NCI-H524 (cell line): ENCODE measurements at regions not wholly inside any gene's neighbourhood (a gene's known extent, or its start where the extent isn't known, plus 50 kb on each side); places are given as distances from the start of the nearest gene placed in this dataset.

Experiments
- DNase-seq, 2 experiments: peaks; one replicate each; lab custom pipeline; 2025; lab: John Stamatoyannopoulos, UW

GRCh38 chr9:13550519-13550918, 271.0 kb upstream of the MPDZ start:
- DNase-seq = peak in 1 of 2 experiments; percentile 78

DNA sequence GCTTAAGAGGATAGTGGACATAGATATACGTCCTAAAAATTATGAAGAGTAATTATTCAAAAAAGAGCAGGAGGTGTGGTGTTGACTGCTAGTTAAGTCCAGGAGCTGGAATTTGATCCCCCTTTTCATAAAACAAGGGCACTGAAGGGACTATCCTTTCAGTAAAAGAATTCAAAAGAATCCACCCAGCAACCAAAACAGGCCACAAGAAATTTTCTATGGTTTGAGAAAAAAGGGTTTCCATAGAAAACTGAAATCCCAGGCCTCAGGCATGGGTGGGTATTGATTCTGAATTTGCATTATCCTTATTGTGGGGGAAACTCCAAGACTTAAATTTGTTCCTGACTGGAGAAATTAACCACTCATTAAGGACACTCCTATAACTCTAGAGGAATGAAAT, 269.0 kb upstream of the MPDZ start:
- no peak for DNase-seq

GRCh38 chr9:13535141-13535540, 255.6 kb upstream of the MPDZ start:
- no peak for DNase-seq

GRCh38 chr9:13534006-13534405, 254.5 kb upstream of the MPDZ start:
- no peak for DNase-seq

DNA sequence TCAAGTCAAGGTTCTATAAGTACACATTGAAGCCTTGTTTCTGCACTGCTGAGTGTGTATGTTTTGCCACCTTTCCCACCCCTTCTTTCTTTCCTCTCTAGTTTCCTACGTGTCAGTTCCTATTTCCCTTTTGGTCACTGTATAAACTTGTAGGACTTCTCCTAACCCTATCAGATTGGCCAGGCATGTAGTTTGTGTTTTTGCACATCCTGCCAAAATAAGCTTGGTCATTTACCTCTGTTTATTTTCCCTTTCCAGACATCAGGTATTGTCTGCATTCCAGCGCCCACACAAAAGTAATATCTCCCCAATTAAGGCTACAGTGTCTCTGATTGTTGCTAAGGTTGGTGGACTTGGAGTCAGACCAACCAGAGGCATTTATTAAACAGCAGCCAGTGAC, 252.9 kb upstream of the MPDZ start:
- DNase-seq = no peak

- peak; percentile 94 to 97 for DNase-seq
Measured at GRCh38 chr9:13529321-13530104, 250.0 kb upstream of the MPDZ start.

DNA sequence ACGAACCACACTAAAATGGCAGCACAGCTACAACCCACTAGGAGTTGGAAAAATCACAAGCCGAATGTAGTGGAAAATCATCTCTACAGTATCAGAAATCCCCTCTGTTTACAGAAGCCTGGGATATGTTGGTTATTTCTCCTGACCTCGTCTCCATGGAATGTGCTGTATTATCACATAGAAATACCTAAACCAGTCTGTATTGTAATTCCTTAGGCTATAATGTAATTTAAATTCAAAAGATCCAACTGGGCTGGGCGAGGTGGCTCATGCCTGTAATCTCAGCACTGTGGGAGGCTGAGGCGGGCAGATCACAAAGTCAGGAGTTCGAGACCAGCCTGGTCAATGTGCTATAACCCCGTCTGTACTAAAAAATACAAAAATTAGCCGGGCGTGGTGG, 244.8 kb upstream of the MPDZ start:
- DNase-seq = no peak

DNA sequence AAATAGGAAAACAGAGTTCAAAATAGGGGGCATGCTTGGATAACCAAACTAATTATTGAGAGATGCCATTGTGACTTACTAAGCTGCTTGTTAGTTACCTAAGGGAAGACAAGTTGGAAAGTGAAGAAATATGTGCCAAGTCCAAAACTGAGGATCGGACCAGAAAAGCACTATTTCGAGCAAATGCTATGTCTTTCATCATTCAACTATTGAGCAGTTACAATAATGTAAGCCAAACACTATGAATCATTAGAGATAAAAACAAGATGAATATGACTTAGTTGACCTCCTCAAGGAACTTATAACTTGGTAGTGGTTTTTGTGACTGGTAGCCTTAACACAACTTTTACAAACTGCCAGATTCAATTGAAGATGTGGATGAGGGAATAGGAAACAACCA, 240.6 kb upstream of the MPDZ start:
- no peak for DNase-seq

DNA sequence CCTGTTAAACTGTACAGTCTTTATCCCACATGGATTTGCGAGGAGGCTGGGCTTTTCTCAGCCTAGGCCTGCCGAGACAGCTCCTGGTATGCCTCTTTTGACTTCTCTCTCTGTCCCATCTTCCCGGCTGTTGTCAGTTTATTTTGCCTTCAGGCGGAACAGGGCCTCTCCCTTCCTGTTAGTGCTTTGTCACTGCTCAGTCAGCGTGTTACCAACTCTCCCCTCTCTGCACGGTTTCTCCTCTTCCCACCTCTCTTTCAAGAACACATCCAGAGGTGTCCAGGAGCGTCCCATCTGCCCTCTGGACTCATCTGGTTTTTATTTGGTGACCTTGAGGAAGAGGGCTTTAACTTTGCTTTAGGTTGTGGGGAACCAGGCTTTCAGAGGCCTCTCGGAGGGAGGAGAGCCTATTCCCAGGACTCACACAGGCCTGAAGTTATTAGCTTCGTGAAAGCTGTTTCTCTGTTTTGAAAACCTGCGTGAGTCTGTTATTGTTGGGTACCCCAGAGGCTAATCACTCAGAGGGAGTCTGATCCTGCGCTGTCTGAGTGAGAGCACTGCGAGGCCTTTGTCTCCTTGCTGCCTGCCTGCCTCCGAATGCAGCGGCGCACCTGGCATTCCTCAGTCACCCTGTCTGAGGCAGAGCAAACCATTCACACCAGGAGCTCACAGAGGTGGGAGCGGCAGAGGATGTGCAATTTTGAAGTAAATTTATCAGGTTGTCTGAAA, 234.4 kb upstream of the MPDZ start:
- DNase-seq = no peak

GRCh38 chr9:13513286-13513685, 233.8 kb upstream of the MPDZ start:
- DNase-seq = no peak

DNA sequence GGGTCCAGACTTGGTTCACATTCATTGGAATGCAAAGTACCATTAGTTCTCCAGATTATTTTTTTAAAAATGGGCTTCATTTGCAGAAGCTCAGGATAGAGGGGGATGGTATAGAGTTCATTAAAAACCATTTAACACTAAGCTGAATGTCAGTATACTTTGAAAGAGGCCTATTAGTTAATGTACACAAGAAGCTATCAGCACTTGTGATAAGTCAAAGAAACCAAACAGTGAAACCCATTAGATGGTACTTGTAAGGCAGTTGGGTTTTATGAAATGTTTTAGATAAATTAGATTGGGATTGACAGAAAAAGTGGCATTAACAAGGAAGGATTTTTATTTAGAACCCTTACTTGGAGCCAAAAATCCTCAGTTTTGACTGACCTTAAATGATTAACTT, 229.2 kb upstream of the MPDZ start:
- DNase-seq = no peak

DNA sequence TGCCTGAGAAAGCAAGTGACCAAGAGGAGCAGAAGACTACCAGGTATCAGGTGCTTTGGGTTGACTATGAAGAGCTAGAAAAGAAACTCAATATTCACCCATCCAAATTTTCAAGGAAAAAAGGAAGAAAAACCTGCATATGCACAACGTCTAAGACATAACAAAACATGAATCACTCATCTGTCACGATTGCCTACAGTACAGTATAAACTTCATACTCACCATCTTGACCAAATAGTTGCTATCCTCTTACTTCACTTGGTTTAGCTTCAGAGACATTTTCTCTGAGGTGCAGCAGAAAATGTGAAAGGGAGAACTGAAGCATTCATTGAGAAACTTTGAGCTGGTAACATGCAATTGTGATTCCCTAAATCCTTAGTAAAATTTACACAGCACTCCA, 228.6 kb upstream of the MPDZ start:
- DNase-seq = no peak

- no peak for DNase-seq
Measured at GRCh38 chr9:13505797-13506196, 226.3 kb upstream of the MPDZ start.

- DNase-seq = no peak
Measured at GRCh38 chr9:13503599-13503998, 224.1 kb upstream of the MPDZ start.

- DNase-seq = no peak
Measured at GRCh38 chr9:13502484-13502883, 223.0 kb upstream of the MPDZ start.

DNA sequence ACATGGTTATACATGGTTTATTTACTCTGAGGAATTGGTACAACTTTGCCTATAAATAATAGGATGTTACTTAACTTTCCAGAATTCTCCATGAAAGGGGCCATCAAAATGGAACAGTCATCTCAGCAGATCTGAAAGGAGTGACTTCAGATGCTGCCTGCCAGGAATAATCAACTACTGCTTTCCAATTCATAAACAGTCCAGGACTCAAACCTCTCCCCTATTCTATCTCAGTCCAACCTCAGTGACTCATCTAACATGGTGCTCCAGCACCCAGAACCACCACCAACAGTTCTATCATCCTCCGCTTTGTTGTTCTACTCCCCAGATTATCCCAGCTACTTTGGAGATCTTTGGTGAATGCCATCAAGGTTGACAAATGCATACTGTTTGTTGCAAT, 221.5 kb upstream of the MPDZ start:
- DNase-seq = no peak

DNA sequence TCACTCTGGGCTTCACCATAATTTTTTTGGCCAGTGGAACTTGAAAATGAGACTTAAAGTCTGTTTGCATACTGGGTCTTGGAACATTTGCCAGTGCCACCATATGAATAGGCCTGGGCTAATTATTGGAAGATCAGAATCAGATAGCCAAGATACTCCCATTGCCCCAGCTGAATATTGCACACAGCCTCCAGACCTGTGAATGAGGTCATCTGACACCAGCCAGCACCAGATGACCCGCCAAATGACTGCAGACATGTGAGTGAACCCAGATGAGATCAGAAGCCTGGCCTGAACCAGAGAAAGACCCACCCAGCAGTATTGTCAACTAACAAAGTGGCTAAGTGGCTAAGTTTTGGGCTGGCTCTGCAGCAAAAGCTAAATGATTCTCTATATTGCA, 220.5 kb upstream of the MPDZ start:
- DNase-seq = no peak

DNA sequence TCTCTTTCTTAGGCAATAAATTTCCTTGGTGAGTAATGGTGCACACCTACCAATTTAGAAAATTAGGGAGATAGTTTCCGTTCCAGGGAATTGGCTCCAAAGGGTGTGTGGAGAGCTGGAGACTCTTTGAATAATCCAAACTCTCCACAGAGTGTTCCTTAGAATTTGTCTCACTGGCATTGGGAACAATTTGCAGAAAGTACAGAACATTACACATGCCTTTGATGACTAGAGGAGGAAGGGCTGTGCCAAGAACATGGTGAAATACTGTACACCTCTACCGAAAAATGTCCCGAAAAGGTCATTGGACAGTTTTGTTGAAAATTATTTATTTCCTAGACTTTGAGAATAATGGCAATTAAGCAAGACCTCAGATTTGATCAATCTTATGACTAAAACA, 214.2 kb upstream of the MPDZ start:
- no peak for DNase-seq

DNA sequence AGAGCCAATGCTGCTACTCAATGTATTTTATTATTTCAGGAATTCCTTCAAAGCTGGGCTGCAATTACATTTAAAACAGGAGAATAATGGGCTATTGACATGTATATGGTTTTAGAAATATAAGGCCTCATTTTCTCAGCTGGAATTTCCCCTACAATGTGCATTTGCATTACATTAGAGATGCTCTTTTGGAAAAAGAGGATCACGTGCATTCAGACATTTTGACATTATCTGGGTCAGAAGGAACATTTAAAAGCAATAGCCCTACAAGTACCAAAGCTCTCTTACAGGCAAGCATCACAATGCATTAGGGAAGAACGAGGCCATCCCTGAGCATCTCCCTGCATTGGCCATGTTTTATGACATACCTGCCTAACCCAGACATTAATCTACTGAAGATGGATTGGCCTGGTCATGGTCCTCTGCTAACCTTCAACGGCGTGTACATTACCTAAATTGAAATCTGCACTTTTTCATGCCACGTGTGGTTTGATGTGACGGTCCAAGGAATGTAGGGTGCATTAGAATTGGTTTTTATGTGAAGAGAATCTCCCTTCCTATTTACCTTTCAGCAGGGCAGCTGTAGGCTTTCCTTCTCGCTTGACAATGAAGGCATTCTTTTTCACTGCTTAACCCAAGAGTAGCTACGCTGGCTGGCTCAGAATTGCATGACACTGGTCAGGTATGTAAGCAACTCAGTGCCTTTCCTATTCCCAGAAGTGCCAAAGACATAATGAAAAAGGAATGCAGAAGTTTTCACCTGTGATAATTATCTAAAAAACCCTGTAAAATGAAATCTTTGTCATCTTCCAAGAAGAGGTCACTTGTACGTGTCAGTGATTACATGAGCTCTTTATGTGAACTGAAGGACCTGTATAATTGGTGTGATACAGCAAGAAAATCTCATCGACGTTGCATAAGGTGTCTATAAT, 212.3 kb upstream of the MPDZ start:
- no peak for DNase-seq

DNA sequence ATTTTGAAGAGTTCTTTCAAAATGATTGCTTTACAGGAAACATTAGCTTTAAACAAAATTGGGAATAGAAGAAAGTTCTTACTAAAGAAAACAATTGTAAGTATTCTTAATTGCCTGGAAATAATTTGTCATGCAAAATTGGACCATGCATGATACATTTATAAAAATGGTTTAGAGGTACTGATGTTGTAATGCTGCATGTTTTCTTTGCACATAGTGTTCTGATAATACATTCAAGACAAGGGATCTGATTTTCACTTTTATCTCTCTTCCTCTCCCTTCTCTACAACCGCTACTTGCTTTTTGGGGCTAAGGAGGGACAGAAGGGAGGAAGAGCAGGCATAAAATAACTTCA, 211.6 kb upstream of the MPDZ start:
- DNase-seq = no peak

DNA sequence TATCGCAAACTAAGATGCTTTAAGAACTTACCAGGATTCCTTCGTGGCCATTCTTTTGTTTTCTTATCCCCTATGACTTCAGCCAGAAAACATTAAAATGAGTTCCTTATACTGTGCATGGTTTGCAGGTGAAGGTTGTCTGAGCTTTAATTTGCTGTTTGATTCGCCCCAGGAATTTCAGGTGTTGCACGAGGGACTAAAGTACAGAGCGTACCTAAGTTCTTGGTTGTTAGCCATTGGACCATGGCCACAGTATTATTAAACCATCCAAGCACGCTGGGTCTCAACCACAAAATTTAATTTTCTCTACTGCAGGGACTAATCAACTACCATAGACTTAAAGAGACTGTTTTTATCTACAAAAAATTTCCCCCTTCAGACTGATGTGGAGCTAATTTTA, 208.4 kb upstream of the MPDZ start:
- no peak for DNase-seq

DNA sequence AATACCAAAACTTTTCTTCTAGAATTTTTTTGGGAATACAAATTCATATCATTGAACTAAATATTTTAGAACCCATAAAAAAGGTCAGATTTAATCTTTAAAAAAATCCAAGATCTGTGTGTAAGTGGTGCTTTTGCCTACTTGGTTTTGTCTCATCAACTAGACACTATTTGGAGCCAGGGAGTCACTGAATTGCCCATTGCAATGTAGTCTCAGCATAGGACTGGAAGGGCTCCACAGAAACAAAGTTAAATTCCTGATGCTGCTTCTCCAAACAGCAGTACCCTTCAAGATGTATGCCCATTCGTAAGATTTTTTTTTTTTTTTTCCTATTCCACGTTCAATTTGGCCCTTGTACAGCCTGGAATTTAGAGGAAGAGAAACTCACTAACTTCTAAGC, 208.0 kb upstream of the MPDZ start:
- DNase-seq = no peak

DNA sequence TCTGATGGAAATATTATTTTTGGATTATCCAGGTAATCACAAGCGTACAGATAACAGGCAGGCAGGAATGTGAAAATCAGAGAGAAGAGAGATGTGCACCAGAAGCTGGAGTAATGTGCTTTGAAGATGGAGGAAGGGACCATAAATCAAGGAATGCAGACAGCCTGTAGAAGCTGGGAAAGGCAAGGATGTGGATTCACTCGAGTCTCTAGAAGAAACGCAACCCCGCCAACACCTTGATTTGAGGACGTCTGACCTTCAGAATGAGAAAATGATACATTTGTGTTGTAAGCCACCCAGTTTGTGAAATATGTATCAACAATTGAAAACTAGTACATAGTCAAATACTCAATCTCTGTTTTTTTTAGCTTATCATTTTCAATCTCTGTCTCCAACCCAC, 207.6 kb upstream of the MPDZ start:
- no peak for DNase-seq
